ENCODE measurements at regions not wholly inside any gene's neighbourhood (a gene's known extent, or its start where the extent isn't known, plus 50 kb on each side); places are given as distances from the start of the nearest gene placed in this dataset.

DNA sequence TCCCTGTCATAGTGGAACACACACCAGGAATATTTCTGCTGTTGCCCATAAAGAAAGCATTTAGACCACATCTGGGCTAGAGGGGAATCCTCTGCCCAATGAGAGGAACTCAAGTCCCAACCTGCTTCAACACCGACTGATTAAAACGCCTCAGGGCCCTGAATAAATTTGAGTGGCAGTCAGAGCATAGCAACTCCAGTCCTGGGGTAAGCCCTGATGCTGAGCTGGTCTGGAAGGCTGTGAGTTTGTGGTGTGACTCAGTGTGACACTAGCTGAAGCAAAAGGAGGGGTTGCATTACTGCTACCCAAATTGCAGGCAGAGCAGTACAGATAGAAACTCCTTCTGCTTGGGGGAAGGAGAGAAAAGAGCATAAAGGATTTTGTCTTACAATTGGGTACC lies 148.3 kb downstream of the PRDM9 start:
- TF ChIP-seq, protein P1, sequence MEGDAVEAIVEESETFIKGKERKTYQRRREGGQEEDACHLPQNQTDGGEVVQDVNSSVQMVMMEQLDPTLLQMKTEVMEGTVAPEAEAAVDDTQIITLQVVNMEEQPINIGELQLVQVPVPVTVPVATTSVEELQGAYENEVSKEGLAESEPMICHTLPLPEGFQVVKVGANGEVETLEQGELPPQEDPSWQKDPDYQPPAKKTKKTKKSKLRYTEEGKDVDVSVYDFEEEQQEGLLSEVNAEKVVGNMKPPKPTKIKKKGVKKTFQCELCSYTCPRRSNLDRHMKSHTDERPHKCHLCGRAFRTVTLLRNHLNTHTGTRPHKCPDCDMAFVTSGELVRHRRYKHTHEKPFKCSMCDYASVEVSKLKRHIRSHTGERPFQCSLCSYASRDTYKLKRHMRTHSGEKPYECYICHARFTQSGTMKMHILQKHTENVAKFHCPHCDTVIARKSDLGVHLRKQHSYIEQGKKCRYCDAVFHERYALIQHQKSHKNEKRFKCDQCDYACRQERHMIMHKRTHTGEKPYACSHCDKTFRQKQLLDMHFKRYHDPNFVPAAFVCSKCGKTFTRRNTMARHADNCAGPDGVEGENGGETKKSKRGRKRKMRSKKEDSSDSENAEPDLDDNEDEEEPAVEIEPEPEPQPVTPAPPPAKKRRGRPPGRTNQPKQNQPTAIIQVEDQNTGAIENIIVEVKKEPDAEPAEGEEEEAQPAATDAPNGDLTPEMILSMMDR (IDR thresholded peaks at IDR 0.05; ENCODE audit: low read length), result no peak
- TF ChIP-seq EZH2 (IDR thresholded peaks at IDR 0.05; ENCODE audit: borderline replicate concordance, low read length), result no peak
